ENCODE measurements at regions not wholly inside any gene's neighbourhood (a gene's known extent, or its start where the extent isn't known, plus 50 kb on each side); places are given as distances from the start of the nearest gene placed in this dataset.

- WGBS (ENCODE audit: insufficient coverage): 97% methylated on average over 14 of the region's 14 CpGs
- intact Hi-C loops (cut with micrococcal nuclease): loop anchor here in 1 of 2 donors (10.0 kb wide), 1 partner anchor 225 kb away; no protein-coding TSS in a partner anchor
- Histone ChIP-seq H3K9me3 (replicated peaks in 1 of 2; ENCODE audit: control insufficient read depth in 1 of 2, insufficient read depth in 1 of 2, low read length in 2 of 2) (peaks cover 0 to 8% of the 10 kb centered on the region in 2 donors), H4K20me1 (ENCODE audit: insufficient read depth, low read length) (peaks cover 14% of the 10 kb centered on the region), H3K9ac (ENCODE audit: insufficient read depth, low read length, poor library complexity, severe bottlenecking) (no peak overlapping the region), H3K27ac (ENCODE audit: low read depth in 1 of 2, low read length in 2 of 2) (no peak overlapping the region), H3K36me3 (replicated peaks in 1 of 2; ENCODE audit: control insufficient read depth in 1 of 2, insufficient read depth in 2 of 2, low read length in 2 of 2) (peaks cover 0 to 12% of the 10 kb centered on the region in 2 donors), H3K4me1 (ENCODE audit: control insufficient read depth in 1 of 2, insufficient read depth in 2 of 2, low read length in 2 of 2) (peaks cover 0 to 4% of the 10 kb centered on the region in 2 donors), H3K4me2 (replicated peaks; ENCODE audit: extremely low read depth, low read length, poor library complexity, severe bottlenecking) (no peak overlapping the region), H3K27me3 (ENCODE audit: control insufficient read depth in 2 of 2, insufficient read depth in 2 of 2, low read length in 2 of 2) (peaks cover 0 to 9% of the 10 kb centered on the region in 2 donors), H3K79me2 (ENCODE audit: insufficient read depth, low read length) (no peaks in the 10 kb centered on the region), H3K4me3 (replicated peaks in 1 of 3; ENCODE audit: low read depth in 2 of 3, low read length in 3 of 3) (no peak overlapping the region), H2AFZ (ENCODE audit: insufficient read depth, low read depth, low read length, poor library complexity, severe bottlenecking) (no peak overlapping the region)
- TF ChIP-seq CTCF (IDR thresholded peaks at IDR 0.05): no peak
- Mint-ChIP-seq H3K4me3 (no peak overlapping the region), H3K36me3 (peaks cover 0 to 8% of the 10 kb centered on the region in 2 donors), H3K27ac (no peak overlapping the region), H3K27me3 (ENCODE audit: low read depth in 3 of 3) (peaks cover 8 to 30% (median 16%) of the 10 kb centered on the region in 3 donors), H3K9me3 (peaks cover 0 to 7% (median 4%) of the 10 kb centered on the region in 7 donors), H3K4me1 (peaks cover 5% of the 10 kb centered on the region)
- DNase-seq: no peak
These were observed 68.1 kb upstream of the ADGRA1 start for GRCh38 chr10:133019651-133020050.

- H3K36me3 ChIP-seq (replicated peaks in 1 of 2; ENCODE audit: control insufficient read depth in 1 of 2, insufficient read depth in 2 of 2, low read length in 2 of 2): peaks cover 0 to 12% of the 10 kb centered on the region in 2 donors
- Mint-ChIP-seq H3K4me3 (no peak overlapping the region), H3K9me3 (peaks cover 0 to 7% (median 4%) of the 10 kb centered on the region in 7 donors), H3K4me1 (peaks cover 9% of the 10 kb centered on the region), H3K36me3 (peaks cover 0 to 8% of the 10 kb centered on the region in 2 donors), H3K27me3 (ENCODE audit: low read depth in 3 of 3) (peaks cover 8 to 27% (median 16%) of the 10 kb centered on the region in 3 donors), H3K27ac (peak overlapping the region in 1 of 7 donors; percentile 19)
- peaks cover 5 to 9% of the 10 kb centered on the region in 2 donors for H3K4me1 ChIP-seq (ENCODE audit: control insufficient read depth in 1 of 2, insufficient read depth in 2 of 2, low read length in 2 of 2)
- no peak overlapping the region for H3K4me3 ChIP-seq (replicated peaks in 1 of 3; ENCODE audit: low read depth in 2 of 3, low read length in 3 of 3)
- H3K4me2 ChIP-seq (replicated peaks; ENCODE audit: extremely low read depth, low read length, poor library complexity, severe bottlenecking): no peak overlapping the region
- no peak for DNase-seq
- peaks cover 0 to 9% of the 10 kb centered on the region in 2 donors for H3K27me3 ChIP-seq (ENCODE audit: control insufficient read depth in 2 of 2, insufficient read depth in 2 of 2, low read length in 2 of 2)
- intact Hi-C loops (cut with micrococcal nuclease): loop anchor here in 1 of 2 donors (10.0 kb wide), 1 partner anchor 226 kb away; no protein-coding TSS in a partner anchor
- H3K27ac ChIP-seq (ENCODE audit: low read depth in 1 of 2, low read length in 2 of 2): no peak overlapping the region
- H3K79me2 ChIP-seq (ENCODE audit: insufficient read depth, low read length): no peaks in the 10 kb centered on the region
- TF ChIP-seq CTCF (IDR thresholded peaks at IDR 0.05): no peak
- 97% methylated on average over 11 of the region's 17 CpGs for WGBS (ENCODE audit: insufficient coverage)
- no peak overlapping the region for H2AFZ ChIP-seq (ENCODE audit: insufficient read depth, low read depth, low read length, poor library complexity, severe bottlenecking)
- H4K20me1 ChIP-seq (ENCODE audit: insufficient read depth, low read length): peaks cover 14% of the 10 kb centered on the region
- peaks cover 0 to 8% of the 10 kb centered on the region in 2 donors for H3K9me3 ChIP-seq (replicated peaks in 1 of 2; ENCODE audit: control insufficient read depth in 1 of 2, insufficient read depth in 1 of 2, low read length in 2 of 2)
- H3K9ac ChIP-seq (ENCODE audit: insufficient read depth, low read length, poor library complexity, severe bottlenecking): no peak overlapping the region
These were observed 68.5 kb upstream of the ADGRA1 start for GRCh38 chr10:133019191-133019590.

Measured in CD14-positive monocyte (primary cell).